HG02938 (cell line): ENCODE measurements at regions not wholly inside any gene's neighbourhood (a gene's known extent, or its start where the extent isn't known, plus 50 kb on each side); places are given as distances from the start of the nearest gene placed in this dataset.

ENCODE experiments used
- ATAC-seq: cut with Tn5 transposase; IDR thresholded peaks from one replicate; pipeline ENCODE4 v1.9.1; 2021; ENCODE audit warnings: mild to moderate bottlenecking, moderate library complexity; ENCODE audit not compliant: unreplicated experiment

DNA sequence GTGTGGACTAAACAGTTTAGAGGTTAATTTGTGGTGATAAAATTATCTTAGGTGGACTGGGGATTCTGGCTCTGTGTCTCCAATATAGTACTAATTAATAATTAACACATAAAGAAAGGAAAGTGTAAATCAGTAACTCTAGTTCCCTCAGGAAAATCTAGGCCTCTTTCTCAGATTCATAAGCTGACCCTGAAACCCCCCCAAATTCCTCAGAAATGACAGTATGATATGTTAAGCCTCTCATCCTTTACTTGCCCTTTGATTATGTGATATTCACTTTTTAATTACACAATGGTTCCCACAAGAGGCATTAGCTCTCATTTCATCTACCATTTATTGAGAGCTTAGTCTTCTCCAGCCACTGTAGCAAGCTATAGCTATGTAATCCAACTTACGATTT, 636.2 kb upstream of the SEMA6A start:
- ATAC-seq, result no peak

DNA sequence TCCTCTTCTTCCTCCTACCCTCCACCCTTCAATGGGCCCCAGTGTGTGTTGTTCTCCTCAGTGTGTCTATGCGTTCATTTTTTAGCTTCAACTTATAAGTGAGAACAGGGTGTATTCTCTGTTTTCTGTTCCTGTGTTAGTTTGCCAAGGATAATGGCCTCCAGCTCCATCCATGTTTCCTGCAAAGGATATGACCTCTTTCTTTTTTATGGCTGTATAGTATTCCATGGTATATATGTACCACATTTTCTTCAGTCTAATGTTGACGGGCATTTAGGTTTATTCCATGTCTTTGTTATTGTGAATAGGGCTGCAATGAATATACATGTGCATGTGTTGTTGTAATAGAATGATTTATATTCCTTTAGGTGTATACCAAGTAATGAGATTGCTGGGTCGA, 634.9 kb upstream of the SEMA6A start:
- ATAC-seq, result no peak

DNA sequence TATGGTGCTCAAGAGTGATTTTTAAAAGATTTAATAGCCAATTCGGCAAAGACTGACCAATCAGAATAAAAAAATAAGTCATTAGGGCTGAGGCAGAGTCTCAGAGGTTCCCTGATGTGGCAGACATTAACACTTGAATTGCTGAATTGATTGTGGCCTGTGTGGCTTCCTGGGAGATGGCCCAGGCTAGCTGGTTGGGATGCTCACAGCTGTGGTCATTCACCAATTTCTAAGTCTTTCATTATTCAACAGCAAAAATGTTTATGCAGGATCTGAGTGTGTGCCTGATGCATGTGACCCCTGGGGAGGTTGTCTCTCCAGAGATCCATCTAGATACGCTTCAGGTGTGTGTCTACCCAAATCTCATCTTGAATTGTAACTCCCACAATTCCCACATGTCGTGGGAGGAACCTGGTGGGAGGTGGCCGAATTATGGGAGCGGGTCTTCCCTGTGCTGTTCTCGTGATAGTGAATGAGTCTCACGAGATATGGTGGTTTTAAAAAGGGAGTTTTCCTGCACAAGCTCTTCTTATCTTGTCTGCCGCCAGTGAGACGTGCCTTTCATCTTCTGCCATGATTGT, 632.6 kb upstream of the SEMA6A start:
- ATAC-seq, result no peak

DNA sequence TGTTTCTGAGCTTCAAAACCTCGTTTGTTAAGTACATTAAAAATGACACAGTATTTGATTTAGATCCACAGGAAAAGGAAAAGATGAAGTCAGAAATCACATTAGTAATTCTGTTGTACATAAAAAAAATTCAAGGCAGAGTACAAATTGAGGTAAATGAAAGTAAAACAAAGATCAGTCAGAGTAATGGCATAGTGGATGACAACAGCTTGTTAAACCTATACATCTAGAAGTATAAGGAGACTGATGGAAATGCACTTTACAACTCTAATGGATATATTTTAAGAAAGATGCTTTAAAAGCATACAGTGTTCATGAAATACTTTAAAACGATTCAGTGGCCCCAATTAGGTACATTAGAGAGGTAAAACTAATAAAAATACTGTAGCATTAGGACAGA, 631.3 kb upstream of the SEMA6A start:
- no peak for ATAC-seq

DNA sequence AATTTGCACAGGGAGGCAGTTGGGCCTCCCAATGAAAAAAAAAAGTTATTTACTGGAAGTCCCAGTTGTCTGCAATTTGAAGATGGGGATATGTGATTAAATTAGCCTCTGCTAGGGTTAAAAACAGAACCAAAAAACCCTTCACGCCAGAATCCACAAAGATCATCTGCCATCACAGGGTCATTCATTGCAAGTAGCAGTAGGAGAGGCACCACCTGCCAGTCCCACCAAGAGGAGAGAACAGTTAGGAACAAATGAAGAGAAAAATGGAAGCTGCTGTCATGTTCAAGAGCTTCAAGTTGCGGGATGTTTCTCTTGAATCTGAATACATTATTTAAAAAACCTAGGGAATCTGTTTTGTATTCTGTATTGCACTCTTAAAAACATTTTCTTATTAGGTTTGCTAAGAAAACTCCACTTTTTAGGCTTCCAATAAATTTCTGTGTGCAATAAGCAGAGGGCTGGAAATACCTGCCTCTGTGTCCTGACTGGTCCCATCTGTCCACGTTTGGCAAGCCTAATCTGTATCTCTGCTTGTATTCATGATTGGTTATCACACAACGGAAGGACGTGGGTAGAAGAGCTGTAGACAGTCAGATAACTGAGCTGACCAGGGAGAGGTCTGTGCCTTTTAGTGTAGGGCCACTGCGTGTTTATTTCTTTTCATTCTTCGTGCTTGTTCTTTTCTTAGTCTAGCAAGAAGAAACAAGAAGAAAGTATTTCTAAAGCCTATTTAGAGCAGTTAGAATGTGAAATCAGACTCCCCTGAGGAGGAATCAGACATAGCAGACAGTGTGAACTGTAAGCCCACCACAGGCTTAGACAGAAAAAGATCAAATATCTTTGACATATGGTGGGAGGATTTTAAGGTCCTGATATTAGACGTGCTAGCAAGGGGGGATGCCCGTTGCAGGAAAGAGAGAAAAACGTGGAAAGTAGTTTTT, 630.6 kb upstream of the SEMA6A start:
- no peak for ATAC-seq

DNA sequence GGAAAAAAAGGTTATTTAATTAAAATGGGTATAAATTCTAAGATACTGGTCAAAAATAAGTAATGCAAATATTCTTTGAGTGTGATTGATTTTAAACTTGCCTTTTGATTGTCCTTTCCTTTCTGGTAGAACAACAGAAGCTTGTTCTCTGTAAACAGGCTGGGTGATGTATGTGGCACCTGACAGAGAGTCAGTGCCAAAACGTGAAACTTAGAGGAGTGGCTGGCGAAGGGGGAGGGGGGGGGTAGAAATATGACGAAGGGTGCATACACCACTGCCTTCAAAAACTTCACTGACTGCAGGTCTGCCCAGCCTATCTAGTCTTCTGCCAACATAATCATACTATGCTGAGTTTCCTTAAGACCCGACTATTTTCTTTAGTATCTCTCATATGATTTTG, 629.8 kb upstream of the SEMA6A start:
- ATAC-seq, result no peak

DNA sequence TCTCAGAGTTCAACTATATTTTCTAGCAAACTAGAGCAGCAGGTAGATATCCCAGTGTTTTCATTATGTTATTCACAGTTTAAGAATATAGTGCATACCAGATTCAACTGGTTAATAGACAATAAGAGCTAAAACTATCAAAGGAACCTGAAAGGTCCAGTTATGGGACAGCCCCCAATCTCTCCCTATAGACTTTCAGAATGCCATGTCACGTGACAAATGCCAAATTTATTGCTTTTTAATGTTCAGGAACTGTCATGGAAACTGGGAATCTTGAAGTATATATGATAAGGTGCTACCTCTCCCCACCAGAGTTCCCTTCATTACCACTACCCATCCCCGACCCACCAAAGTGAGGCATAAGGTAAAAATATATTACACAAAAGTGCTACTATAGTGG, 629.0 kb upstream of the SEMA6A start:
- no peak for ATAC-seq

DNA sequence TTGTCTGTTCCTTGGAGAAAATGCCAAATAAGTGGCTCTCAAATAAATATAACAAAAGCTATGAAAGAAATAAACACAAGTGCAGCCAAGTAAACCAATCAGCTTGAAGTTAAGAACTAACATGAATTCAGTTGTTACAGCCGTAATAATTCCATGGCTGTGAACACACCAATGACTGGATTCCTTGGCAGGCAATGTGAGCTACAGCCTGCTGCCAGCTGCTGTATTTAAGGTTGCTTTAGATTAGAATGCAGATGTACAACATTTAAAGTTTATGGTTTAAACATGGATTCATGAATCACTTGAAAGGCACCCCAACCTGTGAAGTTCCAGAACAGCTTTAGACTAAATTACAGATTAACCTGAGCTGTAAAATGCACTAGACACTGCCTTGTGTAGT, 626.4 kb upstream of the SEMA6A start:
- ATAC-seq, result no peak

DNA sequence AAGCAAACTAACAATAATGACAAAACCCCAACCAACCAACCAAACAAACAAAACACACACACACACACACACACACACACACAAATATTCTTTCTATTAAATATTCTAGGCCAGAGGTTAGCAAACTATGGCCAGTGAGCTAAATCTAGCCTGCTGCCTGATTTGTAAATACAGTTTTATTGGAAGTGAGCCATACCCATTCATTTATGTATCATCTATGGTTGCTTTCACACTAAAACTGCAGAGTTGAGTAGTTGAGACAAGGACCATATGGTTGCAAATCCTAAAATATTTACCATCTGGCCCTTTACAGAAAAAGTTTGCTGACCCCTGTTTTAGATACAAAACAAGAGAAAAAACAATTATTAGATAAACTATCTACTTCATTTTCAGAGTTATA, 620.5 kb upstream of the SEMA6A start:
- no peak for ATAC-seq

DNA sequence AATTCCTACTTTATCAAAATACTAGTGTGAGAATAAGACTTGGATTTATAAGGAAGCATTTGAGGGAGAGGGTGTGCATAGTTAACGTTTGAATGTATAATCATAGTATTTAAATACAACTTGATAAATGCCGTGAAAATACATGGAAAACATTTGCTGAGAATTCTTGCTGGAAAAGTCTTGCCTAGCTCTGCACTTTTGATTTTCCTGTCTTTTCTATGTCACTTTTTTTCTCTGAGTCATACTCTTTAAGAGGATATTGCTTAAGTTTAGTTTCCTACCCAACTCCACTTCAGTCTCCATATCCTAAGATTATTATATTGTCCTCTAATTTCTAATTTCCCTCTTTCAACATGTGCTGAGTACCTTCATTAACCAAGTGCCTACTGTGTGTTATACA, 616.6 kb upstream of the SEMA6A start:
- ATAC-seq, result no peak

DNA sequence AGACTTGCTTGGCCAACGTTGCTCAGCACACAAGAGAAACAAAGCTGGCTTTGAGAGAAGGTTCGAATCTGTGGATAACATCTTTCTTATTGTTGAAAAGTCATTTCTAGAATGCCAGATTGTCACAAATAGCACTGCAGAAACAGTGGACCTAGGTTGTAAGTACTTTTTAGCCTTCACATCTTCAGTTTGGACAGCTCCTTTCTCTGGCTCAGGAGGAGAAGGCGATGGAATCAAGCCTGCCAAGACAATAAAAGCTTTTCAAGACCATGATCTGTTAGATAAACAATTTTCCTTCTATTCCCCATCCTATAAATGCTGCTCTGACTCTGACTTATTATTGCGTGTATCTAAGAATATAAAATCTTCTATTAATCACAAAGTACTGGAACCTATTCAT, 615.2 kb upstream of the SEMA6A start:
- no peak for ATAC-seq

DNA sequence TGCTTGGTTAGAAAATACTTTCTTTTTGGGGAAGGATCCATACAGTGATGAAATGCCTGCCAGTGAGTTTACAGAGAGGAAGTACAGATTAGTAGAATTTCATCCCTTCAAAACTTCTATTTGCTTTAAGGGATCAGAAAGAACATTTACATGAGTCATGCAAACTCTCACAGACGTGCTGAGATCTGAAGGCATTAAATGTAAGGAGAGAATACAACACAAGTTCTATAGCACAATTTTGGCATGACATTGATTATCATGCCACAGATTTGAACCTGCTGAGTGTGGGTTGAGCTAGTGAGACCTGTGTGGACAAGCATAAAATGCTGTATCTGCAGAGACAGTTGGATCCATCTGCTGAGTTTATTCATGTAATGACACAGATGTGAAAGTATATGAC, 613.6 kb upstream of the SEMA6A start:
- ATAC-seq, result no peak

DNA sequence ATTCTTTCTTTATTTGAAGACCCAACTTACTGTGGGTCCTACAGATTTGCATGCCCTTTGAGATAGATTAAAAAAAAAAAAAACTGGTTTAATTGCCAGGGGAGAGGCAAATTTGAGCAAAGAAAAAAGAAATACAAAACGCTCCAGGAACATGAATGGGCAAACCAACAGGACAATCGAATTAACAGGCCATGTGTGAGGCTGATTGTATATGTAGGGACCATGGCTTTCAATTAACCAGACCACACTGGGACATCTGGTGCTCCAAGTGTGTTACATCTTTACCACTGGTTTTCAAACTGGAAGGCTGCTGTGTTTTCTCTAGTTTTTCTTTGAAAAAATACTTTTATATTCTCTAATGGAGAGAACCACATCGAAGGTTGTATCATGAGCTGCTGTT, 612.1 kb upstream of the SEMA6A start:
- ATAC-seq, result no peak

DNA sequence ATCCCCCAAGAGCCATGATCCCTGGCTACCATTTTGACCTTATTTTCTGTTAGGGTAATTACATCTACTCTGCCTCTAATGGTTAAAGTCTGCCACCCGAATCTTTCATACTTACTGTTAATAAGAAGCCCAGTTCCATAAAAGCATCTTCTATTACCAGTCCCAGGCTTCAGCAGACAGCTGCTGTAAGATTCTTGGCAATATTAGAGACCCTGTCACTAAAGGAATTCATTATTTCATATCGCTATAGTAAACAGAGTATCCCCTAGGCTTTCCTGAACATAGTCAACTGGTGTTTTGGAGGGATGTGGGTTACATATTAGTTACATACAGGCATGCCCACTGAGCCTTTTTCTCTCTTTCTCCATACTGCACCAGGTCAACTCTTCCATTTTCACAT, 608.7 kb upstream of the SEMA6A start:
- ATAC-seq, result no peak

DNA sequence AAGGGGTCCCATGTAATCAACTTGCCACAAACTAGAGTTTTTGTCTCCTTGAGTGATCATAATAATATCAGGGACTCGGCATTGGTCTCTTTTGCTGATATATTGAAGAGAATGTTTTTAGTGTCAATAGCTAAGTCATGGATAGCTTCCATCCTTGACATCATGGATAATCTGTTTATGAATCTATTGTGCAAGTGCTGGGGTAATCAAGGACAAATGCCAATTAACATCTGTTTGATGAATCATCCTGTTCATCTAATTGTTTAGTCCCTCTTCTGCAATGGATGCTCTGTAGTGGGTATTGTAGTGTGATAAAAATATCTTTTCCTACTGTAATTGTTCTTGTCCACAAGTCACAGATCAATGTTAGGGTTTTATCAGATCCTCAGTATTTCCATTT, 607.5 kb upstream of the SEMA6A start:
- ATAC-seq, result no peak

DNA sequence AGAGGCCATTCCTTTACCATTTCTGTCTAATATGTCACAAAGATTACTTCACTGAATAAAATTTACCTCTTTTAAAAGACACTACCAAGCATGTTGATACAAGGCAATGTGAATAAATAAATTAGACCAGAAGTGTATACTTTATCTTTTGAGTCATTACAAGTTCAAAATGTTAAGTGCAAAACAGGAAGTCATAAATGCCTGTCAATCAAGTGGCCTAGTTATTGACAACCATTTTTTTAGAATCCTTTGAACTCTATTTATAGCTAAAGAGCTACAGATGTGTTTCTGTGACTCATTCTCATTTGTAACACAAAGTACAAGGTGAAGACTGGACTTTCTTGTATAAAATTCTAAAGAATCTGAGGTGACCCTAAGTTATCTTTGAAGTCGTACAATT, 602.7 kb upstream of the SEMA6A start:
- ATAC-seq, result no peak

DNA sequence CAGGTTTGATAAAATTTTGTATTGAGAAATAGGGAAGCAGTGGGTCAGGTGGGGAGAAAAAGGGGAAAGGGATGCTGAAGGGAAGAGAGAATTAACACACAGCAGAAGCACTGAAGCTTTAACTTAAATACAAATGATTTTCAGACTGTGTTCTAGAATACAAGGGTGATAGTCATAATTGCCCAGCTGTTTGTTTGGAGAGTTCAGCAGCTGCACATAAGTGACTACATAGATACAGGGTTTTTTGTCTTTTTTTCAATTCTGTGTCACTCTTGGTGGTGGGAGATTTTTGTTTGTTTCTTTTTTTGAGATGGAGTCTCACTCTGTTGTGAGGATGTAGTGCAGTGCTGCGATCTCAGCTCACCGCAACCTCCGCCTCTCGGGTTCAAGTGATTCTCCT, 590.4 kb upstream of the SEMA6A start:
- ATAC-seq, result no peak

DNA sequence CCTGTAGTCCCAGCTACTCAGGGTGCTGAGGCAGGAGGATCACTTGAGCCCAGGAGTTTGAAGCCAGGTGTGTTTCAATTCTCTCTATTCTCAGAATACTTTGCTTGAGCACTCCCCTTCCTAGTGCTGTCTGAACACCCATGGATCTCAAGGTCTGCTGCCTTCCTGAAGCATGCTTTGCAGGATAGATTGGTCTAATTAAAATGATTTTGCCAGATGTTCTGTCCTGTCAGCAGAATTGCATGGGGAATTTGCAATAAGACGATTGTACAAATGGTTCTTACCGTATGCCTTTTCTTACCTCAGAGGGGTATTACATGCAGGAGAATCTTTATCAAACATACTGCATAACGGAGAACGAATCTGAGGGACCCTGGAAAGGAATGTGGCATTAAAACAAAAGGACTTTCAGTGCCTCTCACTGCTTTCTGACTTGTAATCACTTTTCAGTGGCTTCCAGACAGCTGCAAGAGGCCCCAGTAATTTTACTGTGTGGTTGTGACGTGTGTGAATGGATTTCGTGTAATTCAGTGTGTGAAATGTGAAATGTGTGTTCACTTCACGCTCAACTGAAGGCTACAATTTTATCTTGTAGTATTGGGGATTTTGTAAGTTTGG, 587.2 kb upstream of the SEMA6A start:
- no peak for ATAC-seq

DNA sequence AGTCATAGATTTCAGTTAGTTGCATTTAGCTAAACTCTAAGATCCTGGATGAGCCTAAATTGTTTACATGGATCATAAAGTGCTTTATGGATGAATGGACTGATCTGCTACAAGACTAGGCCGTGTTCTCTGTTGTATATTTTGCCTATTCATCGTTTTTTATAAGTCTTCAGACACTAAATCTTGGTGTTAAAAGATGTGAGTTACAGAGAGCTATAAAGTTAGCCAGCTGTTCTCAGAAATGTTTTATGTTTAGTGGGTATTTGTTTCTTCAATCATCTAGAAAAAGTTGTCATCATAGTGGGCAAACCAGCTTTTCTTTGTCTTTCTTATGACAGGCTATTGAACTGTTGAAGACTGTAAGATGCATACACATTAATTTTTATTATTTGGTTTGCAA, 585.8 kb upstream of the SEMA6A start:
- no peak for ATAC-seq

DNA sequence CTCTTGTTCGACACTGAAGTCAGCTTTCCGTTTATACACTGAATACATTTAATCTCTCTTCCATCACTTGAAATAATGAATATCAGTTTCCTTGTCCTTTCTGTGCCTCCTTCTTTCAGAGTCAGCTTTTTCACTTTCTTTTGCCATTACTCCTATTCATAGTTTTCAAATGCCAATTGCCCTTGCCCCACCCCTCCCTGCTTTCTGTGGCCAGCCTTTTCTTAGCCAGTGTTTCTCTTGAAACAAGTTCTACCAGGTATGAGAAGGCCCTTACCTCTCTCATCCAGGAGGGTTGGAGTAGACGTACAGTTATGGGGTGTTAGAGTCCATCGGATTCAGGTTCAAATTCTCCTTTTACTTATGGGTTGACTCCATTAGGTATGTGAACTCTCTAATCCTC, 574.7 kb upstream of the SEMA6A start:
- no peak for ATAC-seq

DNA sequence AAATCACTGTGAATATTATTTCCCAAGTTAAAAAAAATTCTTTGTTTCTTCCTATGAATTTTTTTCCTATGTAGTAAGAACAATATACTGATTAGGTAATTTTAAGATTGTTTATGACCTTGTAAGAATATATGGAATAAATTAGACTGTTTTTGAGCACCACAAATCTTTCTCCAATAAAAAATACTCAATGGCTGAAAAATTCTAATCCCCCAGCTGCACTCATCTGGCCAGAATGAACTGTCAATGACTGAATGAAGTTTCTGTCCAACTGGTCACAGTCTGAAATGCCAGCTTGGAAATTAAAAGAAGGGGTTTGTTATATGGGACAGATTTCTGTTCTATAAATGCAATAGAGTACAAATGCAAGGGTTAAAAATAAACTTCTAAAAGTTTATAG, 569.5 kb upstream of the SEMA6A start:
- ATAC-seq, result no peak

DNA sequence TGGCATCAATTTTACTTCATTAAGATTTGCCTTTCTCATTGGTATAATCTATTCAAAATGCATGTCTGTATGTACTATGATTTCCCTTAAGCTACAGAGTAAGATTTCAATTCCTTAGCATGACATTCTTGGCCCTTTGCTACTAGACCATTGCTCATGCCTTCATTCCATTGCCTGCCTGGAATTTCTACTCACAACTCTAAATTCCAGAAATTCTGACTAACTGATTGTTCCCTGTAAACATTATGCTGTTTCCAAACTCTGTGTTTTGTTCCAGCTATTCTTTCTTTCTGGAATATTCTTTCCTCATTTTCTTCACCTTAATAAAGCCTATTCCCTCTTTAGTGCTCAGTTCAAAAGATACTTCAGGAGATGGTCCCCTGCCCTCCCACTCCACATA, 568.8 kb upstream of the SEMA6A start:
- no peak for ATAC-seq
